Skeletal muscle tissue (tissue), 3 donors: ENCODE measurements at regions not wholly inside any gene's neighbourhood (a gene's known extent, or its start where the extent isn't known, plus 50 kb on each side); places are given as distances from the start of the nearest gene placed in this dataset.
"Not testable (repeated sequence)": the region's sequence is repeated elsewhere in the genome, so short reads cannot be mapped to it uniquely, and the experiment has no call there.

Experiments used
- H3K27ac ChIP-seq: one replicate; pipeline ENCODE4 v1.7.0; 2013; ENCODE audit warnings: mild to moderate bottlenecking, low read depth, low read length, inconsistent platforms
- H3K27me3 ChIP-seq, 3 donors: one replicate each; pipeline ENCODE4 v1.7.0; 2013; ENCODE audit warnings: low read length in 3 of 3; ENCODE audit not compliant: control insufficient read depth in 3 of 3, insufficient read depth in 3 of 3
- H3K36me3 ChIP-seq, 3 donors: one replicate each; pipeline ENCODE4 v1.7.0; 2013; ENCODE audit warnings: low read length in 3 of 3; ENCODE audit not compliant: control insufficient read depth in 3 of 3, insufficient read depth in 3 of 3
- H3K4me1 ChIP-seq, 3 donors: one replicate each; pipeline ENCODE4 v1.7.0; 2013; ENCODE audit warnings: low read length in 3 of 3, mild to moderate bottlenecking in 3 of 3; ENCODE audit not compliant: control insufficient read depth in 3 of 3, insufficient read depth in 3 of 3
- H3K4me3 ChIP-seq, 3 donors: one replicate each; pipeline ENCODE4 v1.7.0; 2013; ENCODE audit warnings: low read length in 3 of 3
- H3K9ac ChIP-seq, 3 donors: one replicate each; pipeline ENCODE4 v1.7.0; 2013; ENCODE audit warnings: low read length in 3 of 3, mild to moderate bottlenecking in 3 of 3, moderate library complexity in 2 of 3, low read depth in 1 of 3
- H3K9me3 ChIP-seq, 3 donors: one replicate each; pipeline ENCODE4 v1.7.0; 2013; ENCODE audit warnings: low read length in 3 of 3; ENCODE audit not compliant: control insufficient read depth in 3 of 3
- donor health status: Osteomylitis.

- H3K27me3 ChIP-seq: no peaks in the 10 kb centered on the region
- no peaks in the 10 kb centered on the region for H3K9me3 ChIP-seq
- H3K9ac ChIP-seq: no peak overlapping the region
- no peak overlapping the region for H3K27ac ChIP-seq
- no peak overlapping the region for H3K4me3 ChIP-seq
- no peaks in the 10 kb centered on the region for H3K36me3 ChIP-seq
- H3K4me1 ChIP-seq: no peaks in the 10 kb centered on the region
Observed at GRCh38 chr13:63741029-63741813, 2325.6 kb upstream of the PCDH20 start.

GRCh38 chr13:63739112-63739735, 2323.6 kb upstream of the PCDH20 start:
- H3K27me3 ChIP-seq, H3K27ac ChIP-seq, H3K4me1 ChIP-seq, H3K9ac ChIP-seq, H3K36me3 ChIP-seq, H3K9me3 ChIP-seq, H3K4me3 ChIP-seq: not testable (repeated sequence)

GRCh38 chr13:63737418-63737817, 2321.8 kb upstream of the PCDH20 start:
- H3K27me3 ChIP-seq: no peaks in the 10 kb centered on the region
- H3K36me3 ChIP-seq: no peaks in the 10 kb centered on the region
- no peaks in the 10 kb centered on the region for H3K9me3 ChIP-seq
- no peak overlapping the region for H3K27ac ChIP-seq
- no peak overlapping the region for H3K9ac ChIP-seq
- no peak overlapping the region for H3K4me3 ChIP-seq
- no peaks in the 10 kb centered on the region for H3K4me1 ChIP-seq

GRCh38 chr13:63731896-63732295, 2316.2 kb upstream of the PCDH20 start:
- H3K36me3 ChIP-seq: no peaks in the 10 kb centered on the region
- no peak overlapping the region for H3K4me3 ChIP-seq
- H3K9ac ChIP-seq: no peak overlapping the region
- no peaks in the 10 kb centered on the region for H3K9me3 ChIP-seq
- H3K4me1 ChIP-seq: no peaks in the 10 kb centered on the region
- no peaks in the 10 kb centered on the region for H3K27me3 ChIP-seq
- no peak overlapping the region for H3K27ac ChIP-seq

DNA sequence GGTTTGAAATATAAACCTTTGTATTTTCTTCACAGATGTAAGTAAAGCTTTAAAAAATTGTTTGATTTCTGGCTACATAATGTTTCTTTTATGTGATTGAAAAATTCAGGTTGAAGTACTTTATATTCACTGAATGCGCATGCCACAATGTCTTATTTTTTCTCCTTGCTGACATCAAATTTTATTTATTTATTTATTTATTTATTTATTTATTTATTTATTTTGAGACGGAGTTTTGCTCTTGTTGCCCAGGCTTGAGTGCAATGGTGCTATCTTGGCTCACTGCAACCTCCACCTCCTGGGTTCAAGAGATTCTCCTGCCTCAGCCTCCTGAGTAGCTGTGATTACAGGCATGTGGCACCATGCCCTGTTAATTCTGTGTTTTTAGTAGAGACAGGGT, 2296.5 kb upstream of the PCDH20 start:
- not testable (repeated sequence) for H3K36me3 ChIP-seq, H3K4me3 ChIP-seq, H3K27ac ChIP-seq, H3K27me3 ChIP-seq, H3K4me1 ChIP-seq, H3K9me3 ChIP-seq, H3K9ac ChIP-seq

DNA sequence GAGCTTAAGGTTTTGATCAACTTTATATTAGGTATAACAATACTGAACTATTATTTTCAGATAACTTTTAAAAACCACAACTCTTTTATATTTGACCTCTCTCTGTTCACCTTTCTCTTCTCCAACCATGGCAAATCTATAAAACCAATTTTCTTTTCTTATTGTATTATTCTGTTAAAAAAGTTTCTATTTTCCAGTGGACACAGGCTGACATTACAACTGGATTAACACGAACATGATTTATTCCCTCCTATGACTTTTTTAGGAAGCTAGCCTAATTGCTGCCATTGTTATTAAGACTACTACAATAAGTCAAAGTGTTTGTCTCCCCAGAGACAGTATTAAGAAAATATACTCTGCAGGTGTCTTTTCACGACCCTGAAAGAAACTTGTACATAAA, 2291.1 kb upstream of the PCDH20 start:
- Histone ChIP-seq H3K4me3 (no peak overlapping the region), H3K36me3 (no peaks in the 10 kb centered on the region), H3K27me3 (no peaks in the 10 kb centered on the region), H3K9me3 (no peaks in the 10 kb centered on the region), H3K9ac (no peak overlapping the region), H3K27ac (no peak overlapping the region), H3K4me1 (no peaks in the 10 kb centered on the region)

GRCh38 chr13:63704521-63704920, 2288.9 kb upstream of the PCDH20 start:
- Histone ChIP-seq H3K9me3 (peaks cover 0 to 2% (median 0%) of the 10 kb centered on the region in 3 donors), H3K27me3 (no peaks in the 10 kb centered on the region), H3K9ac (no peak overlapping the region), H3K36me3 (no peaks in the 10 kb centered on the region), H3K4me1 (no peaks in the 10 kb centered on the region), H3K4me3 (no peak overlapping the region), H3K27ac (no peak overlapping the region)

DNA sequence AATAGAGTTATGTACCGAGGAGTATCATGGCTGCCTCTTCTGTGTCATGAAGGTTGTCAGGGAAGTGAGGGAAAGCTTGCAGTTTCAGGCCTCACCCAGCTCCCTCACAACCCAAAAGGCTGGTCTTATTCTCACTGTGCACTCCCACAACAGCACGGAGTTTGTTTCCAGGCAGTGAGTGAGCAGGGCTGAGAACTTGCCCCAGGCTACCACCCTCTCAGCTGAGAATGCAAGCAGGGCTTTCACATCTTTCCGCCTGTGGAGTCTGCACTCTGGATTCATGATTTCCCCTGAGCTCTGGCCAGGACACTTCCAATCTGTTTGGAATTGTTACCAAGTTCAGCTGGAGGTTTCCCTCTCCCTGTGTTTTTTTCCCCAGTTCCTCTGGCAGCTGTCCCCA, 2284.7 kb upstream of the PCDH20 start:
- H3K4me1 ChIP-seq: no peaks in the 10 kb centered on the region

GRCh38 chr13:63699948-63700347, 2284.3 kb upstream of the PCDH20 start:
- no peaks in the 10 kb centered on the region for H3K36me3 ChIP-seq
- no peaks in the 10 kb centered on the region for H3K27me3 ChIP-seq
- H3K9ac ChIP-seq: no peak overlapping the region
- peaks cover 0 to 2% (median 0%) of the 10 kb centered on the region in 3 donors for H3K9me3 ChIP-seq
- H3K4me3 ChIP-seq: no peak overlapping the region
- no peak overlapping the region for H3K27ac ChIP-seq
- no peaks in the 10 kb centered on the region for H3K4me1 ChIP-seq

More for the DNA sequence above, 2284.7 kb upstream of the PCDH20 start:
- no peaks in the 10 kb centered on the region for H3K36me3 ChIP-seq
- H3K27me3 ChIP-seq: no peaks in the 10 kb centered on the region
- H3K27ac ChIP-seq: no peak overlapping the region
- no peak overlapping the region for H3K9ac ChIP-seq
- H3K4me3 ChIP-seq: no peak overlapping the region
- peaks cover 0 to 2% (median 0%) of the 10 kb centered on the region in 3 donors for H3K9me3 ChIP-seq

GRCh38 chr13:63696055-63696454, 2280.4 kb upstream of the PCDH20 start:
- no peak overlapping the region for H3K9ac ChIP-seq
- H3K36me3 ChIP-seq: no peaks in the 10 kb centered on the region
- no peak overlapping the region for H3K27ac ChIP-seq
- no peaks in the 10 kb centered on the region for H3K27me3 ChIP-seq
- H3K4me1 ChIP-seq: no peaks in the 10 kb centered on the region
- H3K4me3 ChIP-seq: no peak overlapping the region
- peaks cover 0 to 3% (median 2%) of the 10 kb centered on the region in 3 donors for H3K9me3 ChIP-seq
